Bronchial epithelial cell (primary cell): ENCODE measurements at regions not wholly inside any gene's neighbourhood (a gene's known extent, or its start where the extent isn't known, plus 50 kb on each side); places are given as distances from the start of the nearest gene placed in this dataset.
"Not testable (repeated sequence)": the region's sequence is repeated elsewhere in the genome, so short reads cannot be mapped to it uniquely, and the experiment has no call there.

ENCODE experiments used
- DNase-seq: peaks from one replicate; pipeline ENCODE4 v3.0.0-alpha.2; 2010; ENCODE audit warnings: low read depth
- FAIRE-seq: peaks from 2 replicates; lab custom pipeline; 2011; peaks lifted over from hg19 to GRCh38; lab: Jason Lieb, UNC
- H3K27me3 ChIP-seq: 2 replicates; pipeline ENCODE4 v1.5.1; 2011; ENCODE audit warnings: low read length; ENCODE audit not compliant: control insufficient read depth, insufficient read depth
- H3K36me3 ChIP-seq: 2 replicates; pipeline ENCODE4 v1.5.1; 2011; ENCODE audit warnings: low read length; ENCODE audit not compliant: control insufficient read depth, insufficient read depth
- H3K4me3 ChIP-seq: 2 replicates; pipeline ENCODE4 v1.5.1; 2011; ENCODE audit warnings: mild to moderate bottlenecking, low read depth, low read length, control low read depth
- TF ChIP-seq, protein P1 (sequence below): IDR thresholded peaks from 2 replicates; pipeline ENCODE4 v1.5.1; 2011; ENCODE audit warnings: mild to moderate bottlenecking, moderate library complexity, low read length, control low read depth, inconsistent platforms; ENCODE audit not compliant: insufficient read depth, severe bottlenecking

DNA sequence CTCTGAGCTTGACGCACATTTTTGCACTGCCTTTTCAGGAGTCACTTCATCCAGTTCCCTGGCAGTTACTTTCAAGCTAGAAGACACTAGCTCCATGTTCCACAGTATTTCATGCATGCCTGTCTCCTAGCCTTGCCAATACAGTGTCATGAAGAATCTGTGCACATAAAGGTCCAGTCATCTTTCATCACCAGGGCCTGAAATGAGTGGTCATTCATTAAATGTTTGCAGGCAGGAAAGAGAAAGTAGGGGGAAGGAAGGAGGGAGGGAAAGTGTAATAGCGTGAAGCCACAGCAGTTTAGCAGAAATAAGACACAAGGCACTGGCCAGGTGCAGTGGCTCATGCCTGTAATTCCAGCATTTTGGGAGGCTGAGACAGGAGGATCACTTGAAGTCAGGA, 92.4 kb upstream of the COPS8 start:
- H3K27me3 ChIP-seq = no peaks in the 10 kb centered on the region
- TF ChIP-seq, protein P1, sequence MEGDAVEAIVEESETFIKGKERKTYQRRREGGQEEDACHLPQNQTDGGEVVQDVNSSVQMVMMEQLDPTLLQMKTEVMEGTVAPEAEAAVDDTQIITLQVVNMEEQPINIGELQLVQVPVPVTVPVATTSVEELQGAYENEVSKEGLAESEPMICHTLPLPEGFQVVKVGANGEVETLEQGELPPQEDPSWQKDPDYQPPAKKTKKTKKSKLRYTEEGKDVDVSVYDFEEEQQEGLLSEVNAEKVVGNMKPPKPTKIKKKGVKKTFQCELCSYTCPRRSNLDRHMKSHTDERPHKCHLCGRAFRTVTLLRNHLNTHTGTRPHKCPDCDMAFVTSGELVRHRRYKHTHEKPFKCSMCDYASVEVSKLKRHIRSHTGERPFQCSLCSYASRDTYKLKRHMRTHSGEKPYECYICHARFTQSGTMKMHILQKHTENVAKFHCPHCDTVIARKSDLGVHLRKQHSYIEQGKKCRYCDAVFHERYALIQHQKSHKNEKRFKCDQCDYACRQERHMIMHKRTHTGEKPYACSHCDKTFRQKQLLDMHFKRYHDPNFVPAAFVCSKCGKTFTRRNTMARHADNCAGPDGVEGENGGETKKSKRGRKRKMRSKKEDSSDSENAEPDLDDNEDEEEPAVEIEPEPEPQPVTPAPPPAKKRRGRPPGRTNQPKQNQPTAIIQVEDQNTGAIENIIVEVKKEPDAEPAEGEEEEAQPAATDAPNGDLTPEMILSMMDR = no peak
- H3K4me3 ChIP-seq = no peak overlapping the region
- FAIRE-seq (no peak), DNase-seq (no peak)
- no peaks in the 10 kb centered on the region for H3K36me3 ChIP-seq

DNA sequence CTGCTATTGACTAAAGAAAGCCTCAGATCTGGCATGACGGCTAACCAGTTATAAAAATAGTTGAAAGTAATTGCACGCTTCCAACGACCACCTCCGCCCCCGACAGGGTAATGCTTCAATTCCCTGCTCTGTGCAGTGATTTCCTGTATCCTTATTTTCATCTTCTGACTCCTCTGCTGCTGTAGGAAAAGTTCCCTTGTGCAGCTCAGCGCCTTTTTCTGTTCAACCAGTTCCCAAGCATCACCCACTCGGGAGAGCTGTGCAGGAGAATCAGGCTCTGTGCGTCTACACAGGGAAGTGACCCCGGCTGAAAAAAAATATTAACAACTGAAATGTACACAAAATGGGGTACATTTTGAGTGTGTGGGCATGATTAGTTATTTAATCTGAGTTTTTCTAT, 91.3 kb upstream of the COPS8 start:
- TF ChIP-seq, protein P1 = no peak
- Histone ChIP-seq H3K36me3 (no peaks in the 10 kb centered on the region), H3K4me3 (no peak overlapping the region), H3K27me3 (no peaks in the 10 kb centered on the region)
- DNase-seq (no peak), FAIRE-seq (no peak)

DNA sequence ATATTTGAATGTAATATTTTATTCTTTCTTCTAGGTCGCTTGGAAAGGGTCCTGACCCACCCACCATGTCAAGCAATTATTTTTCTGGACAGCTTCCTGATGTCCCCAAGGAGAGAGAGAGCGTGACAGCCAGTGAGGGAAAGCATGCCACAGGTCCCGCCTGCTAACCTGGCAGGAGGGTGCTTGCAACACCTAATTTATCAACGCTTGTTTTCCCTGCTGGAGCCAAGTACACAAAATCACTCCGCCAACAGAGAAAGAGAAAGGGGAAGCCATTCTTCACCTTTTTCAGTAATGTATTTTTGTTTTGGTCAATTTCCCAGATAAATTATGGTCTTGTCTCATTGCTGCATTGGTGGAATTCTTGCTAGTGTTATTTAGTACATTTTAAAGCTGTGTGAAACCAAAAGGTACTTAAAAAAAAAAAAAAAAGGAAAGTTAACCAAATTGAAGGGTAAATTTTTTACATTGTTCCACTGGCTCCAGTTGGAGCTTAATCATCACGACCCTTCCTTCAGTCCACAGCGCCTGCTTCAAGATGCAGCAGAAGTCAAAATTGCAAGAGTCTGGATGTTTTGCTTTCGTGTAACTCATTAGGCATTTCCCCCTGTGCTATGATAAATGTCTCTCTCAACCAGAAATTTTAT, 88.5 kb upstream of the COPS8 start:
- no peak overlapping the region for H3K4me3 ChIP-seq
- no peak for FAIRE-seq
- no peak for DNase-seq
- TF ChIP-seq, protein P1 = no peak
- no peaks in the 10 kb centered on the region for H3K27me3 ChIP-seq
- no peaks in the 10 kb centered on the region for H3K36me3 ChIP-seq

DNA sequence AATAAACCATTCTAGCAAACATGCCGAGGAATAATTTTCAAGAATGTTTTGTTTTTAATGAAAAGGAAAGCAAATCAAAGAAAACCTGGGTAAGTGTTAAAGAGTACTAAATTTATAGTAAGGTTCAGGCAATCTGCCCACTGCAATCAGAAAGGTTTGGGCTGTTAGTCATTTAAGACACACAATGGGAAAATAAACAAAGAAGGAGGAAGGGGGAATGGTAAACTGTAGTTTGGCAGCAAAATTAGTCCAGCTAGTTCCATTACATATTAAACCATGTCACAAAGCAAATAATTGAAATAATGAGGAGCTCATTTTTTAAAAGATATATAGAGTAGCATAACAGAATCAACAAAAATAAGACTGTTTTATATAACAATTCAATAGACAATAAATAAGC, 87.5 kb upstream of the COPS8 start:
- TF ChIP-seq, protein P1 = no peak
- H3K27me3 ChIP-seq = no peaks in the 10 kb centered on the region
- H3K36me3 ChIP-seq = no peaks in the 10 kb centered on the region
- FAIRE-seq (no peak), DNase-seq (peak; percentile 78)
- no peak overlapping the region for H3K4me3 ChIP-seq

DNA sequence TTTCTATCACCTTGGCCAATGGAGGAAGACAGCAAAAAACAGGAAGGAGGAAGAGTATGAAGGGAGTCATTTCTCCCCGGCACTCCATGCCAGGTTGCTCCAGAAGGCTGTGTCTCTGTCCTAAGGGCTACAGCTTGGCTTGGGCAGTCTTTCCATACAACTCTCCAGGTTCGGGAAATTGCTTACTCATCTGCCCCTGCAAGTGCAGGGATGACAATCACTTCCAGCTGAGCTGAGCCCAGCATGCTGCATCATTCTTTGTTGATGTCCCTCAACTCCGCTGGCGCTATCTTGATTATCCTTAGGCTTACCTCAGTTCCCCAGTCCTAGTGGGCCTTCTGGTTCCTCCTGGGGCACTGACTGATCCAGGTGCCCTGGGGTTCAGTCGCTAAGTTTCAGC, 86.9 kb upstream of the COPS8 start:
- Histone ChIP-seq H3K27me3 (no peaks in the 10 kb centered on the region), H3K4me3 (no peak overlapping the region), H3K36me3 (no peaks in the 10 kb centered on the region)
- peak; percentile 58 for DNase-seq
- FAIRE-seq = peak; percentile 47
- TF ChIP-seq, protein P1 = no peak

DNA sequence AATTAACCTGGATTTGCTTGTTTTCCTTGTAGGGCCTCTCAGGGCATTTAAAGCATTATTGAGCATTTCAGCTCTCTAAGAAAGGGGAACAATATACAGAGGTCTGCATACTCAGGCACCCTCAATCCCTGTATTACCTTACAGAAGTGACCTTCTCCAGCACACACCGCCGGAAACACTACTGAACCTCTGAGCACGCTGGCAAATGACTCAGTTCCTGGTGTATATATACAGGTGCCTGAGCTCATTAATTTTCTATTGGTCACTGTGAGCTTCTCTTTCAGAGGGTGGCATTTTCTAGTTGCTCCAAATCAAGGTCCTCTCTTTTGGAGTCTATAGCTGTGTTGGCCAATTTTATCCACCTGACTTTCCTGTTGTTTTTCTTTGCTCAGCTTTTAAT, 85.2 kb upstream of the COPS8 start:
- H3K36me3 ChIP-seq = no peaks in the 10 kb centered on the region
- H3K27me3 ChIP-seq = no peaks in the 10 kb centered on the region
- no peak overlapping the region for H3K4me3 ChIP-seq
- TF ChIP-seq, protein P1 = no peak
- peak; percentile 79 for FAIRE-seq
- no peak for DNase-seq

DNA sequence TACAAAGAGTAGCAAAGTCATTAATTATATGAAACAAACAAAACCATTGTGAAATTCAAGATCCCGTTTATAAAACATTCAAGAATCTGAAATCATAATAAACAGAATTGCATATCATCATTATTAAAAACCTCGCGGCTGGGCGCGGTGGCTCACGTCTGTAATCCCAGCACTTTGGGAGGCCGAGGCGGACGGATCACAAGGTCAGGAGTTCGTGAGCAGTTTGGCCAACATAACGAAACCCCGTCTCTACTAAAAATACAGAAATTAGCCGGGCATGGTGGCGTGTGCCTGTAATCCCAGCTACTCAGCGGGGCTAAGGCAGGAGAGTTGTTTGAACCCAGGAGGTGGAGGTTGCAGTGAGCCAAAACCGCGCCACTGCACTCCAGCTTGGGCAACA, 80.3 kb upstream of the COPS8 start:
- FAIRE-seq, DNase-seq, H3K4me3 ChIP-seq, H3K36me3 ChIP-seq, H3K27me3 ChIP-seq: not testable (repeated sequence)
